DOHH2 (cell line): ENCODE measurements at regions not wholly inside any gene's neighbourhood (a gene's known extent, or its start where the extent isn't known, plus 50 kb on each side); places are given as distances from the start of the nearest gene placed in this dataset.
"Not testable (repeated sequence)": the region's sequence is repeated elsewhere in the genome, so short reads cannot be mapped to it uniquely, and the experiment has no call there.

Experiments
- H3F3A ChIP-seq: fragments of 200-600 bp; sonication (generic), shearing (Covaris generic); 2 replicates; pipeline ENCODE4 v1.6.0; 2016; ENCODE audit warnings: antibody characterized with exemption, mild to moderate bottlenecking; ENCODE audit not compliant: control insufficient read depth, insufficient read depth
- H3K27ac ChIP-seq: fragments of 200-600 bp; sonication (generic); 2 replicates; pipeline ENCODE4 v1.5.1; 2014; ENCODE audit warnings: low read depth, mild to moderate bottlenecking, low read length, moderate library complexity
- H3K27me3 ChIP-seq: fragments of 200-600 bp; sonication (generic); 2 replicates; pipeline ENCODE4 v1.6.1; 2014; ENCODE audit warnings: mild to moderate bottlenecking, low read length, mixed read lengths; ENCODE audit not compliant: control insufficient read depth
- H3K36me3 ChIP-seq: fragments of 200-600 bp; sonication (generic); 2 replicates; pipeline ENCODE4 v1.6.1; 2014; ENCODE audit warnings: mild to moderate bottlenecking, low read length, moderate library complexity, mixed read lengths; ENCODE audit not compliant: control insufficient read depth
- H3K4me1 ChIP-seq: fragments of 200-600 bp; sonication (generic); 2 replicates; pipeline ENCODE4 v1.6.1; 2014; ENCODE audit warnings: mild to moderate bottlenecking, low read length, mixed read lengths; ENCODE audit not compliant: control insufficient read depth
- H3K4me2 ChIP-seq: fragments of 200-600 bp; sonication (generic); 2 replicates; pipeline ENCODE4 v1.6.0; 2014; ENCODE audit warnings: mild to moderate bottlenecking, low read length, moderate library complexity
- H3K4me3 ChIP-seq: fragments of 200-600 bp; sonication (generic); 2 replicates; pipeline ENCODE4 v1.5.1; 2014; ENCODE audit warnings: mild to moderate bottlenecking, low read length, mixed read lengths
- H3K79me2 ChIP-seq: fragments of 200-600 bp; sonication (generic); 2 replicates; pipeline ENCODE4 v1.6.1; 2014; ENCODE audit warnings: mild to moderate bottlenecking, low read length, mixed read lengths; ENCODE audit not compliant: control insufficient read depth
- H3K9me2 ChIP-seq: fragments of 200-600 bp; sonication (generic); replicated peaks from 2 replicates; pipeline ENCODE4 v1.6.1; 2014; ENCODE audit warnings: mild to moderate bottlenecking, low read length, mixed read lengths; ENCODE audit not compliant: control insufficient read depth
- H3K9me3 ChIP-seq: fragments of 200-600 bp; sonication (generic); 2 replicates; pipeline ENCODE4 v1.6.1; 2014; ENCODE audit warnings: antibody characterized with exemption, low read length, mixed read lengths; ENCODE audit not compliant: control insufficient read depth, insufficient read depth
- H4K20me1 ChIP-seq: fragments of 200-600 bp; sonication (generic); 2 replicates; pipeline ENCODE4 v1.6.0; 2014; ENCODE audit warnings: low read depth, mild to moderate bottlenecking, antibody characterized with exemption, low read length, moderate library complexity; ENCODE audit not compliant: control insufficient read depth, insufficient read depth
- EZH2phosphoT487 ChIP-seq: fragments of 200-600 bp; sonication (generic); IDR thresholded peaks from 2 replicates; pipeline ENCODE4 v1.6.1; 2017; ENCODE audit warnings: borderline replicate concordance, mild to moderate bottlenecking, antibody characterized with exemption, low read length, moderate library complexity, mixed read lengths
- TF ChIP-seq, protein P1 (sequence below): fragments of 200-600 bp; sonication (generic); IDR thresholded peaks from one replicate; pipeline ENCODE4 v1.5.1; 2014; ENCODE audit warnings: antibody characterized with exemption, mild to moderate bottlenecking, low read depth, low read length; ENCODE audit not compliant: poor library complexity, severe bottlenecking

DNA sequence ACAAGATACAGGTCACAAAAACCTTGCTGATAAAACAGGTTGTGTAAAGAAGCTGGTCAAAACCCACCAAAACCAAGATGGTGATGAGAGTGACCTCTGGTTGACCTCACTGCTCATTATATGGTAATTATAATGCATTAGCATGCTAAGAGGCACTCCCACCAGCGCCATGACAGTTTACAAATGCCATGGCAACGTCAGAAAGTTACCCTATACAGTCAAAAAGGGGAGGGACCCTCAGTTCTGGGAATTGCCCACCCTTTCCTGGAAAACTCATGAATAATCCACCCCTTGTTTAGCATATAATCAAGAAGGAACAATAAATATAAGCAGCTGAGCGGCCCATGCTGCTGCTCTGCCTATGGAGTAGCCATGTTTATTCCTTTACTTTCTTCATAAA is 434.1 kb downstream of the ZNF536 start:
- Histone ChIP-seq H3K4me2 (no peak overlapping the region), H3F3A (no peaks in the 10 kb centered on the region)
- no peak for TF ChIP-seq EZH2phosphoT487
- TF ChIP-seq, protein P1, sequence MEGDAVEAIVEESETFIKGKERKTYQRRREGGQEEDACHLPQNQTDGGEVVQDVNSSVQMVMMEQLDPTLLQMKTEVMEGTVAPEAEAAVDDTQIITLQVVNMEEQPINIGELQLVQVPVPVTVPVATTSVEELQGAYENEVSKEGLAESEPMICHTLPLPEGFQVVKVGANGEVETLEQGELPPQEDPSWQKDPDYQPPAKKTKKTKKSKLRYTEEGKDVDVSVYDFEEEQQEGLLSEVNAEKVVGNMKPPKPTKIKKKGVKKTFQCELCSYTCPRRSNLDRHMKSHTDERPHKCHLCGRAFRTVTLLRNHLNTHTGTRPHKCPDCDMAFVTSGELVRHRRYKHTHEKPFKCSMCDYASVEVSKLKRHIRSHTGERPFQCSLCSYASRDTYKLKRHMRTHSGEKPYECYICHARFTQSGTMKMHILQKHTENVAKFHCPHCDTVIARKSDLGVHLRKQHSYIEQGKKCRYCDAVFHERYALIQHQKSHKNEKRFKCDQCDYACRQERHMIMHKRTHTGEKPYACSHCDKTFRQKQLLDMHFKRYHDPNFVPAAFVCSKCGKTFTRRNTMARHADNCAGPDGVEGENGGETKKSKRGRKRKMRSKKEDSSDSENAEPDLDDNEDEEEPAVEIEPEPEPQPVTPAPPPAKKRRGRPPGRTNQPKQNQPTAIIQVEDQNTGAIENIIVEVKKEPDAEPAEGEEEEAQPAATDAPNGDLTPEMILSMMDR: no peak

GRCh38 chr19:30804751-30805150 is 432.6 kb downstream of the ZNF536 start:
- TF ChIP-seq, protein P1: no peak
- no peak for TF ChIP-seq EZH2phosphoT487
- Histone ChIP-seq H3K9me3 (no peaks in the 10 kb centered on the region), H3K9me2 (no peaks in the 10 kb centered on the region), H3F3A (no peaks in the 10 kb centered on the region), H3K36me3 (no peaks in the 10 kb centered on the region), H3K79me2 (no peaks in the 10 kb centered on the region), H3K27ac (no peak overlapping the region), H3K4me2 (no peak overlapping the region), H3K4me3 (no peak overlapping the region), H3K4me1 (no peaks in the 10 kb centered on the region), H4K20me1 (no peaks in the 10 kb centered on the region), H3K27me3 (no peaks in the 10 kb centered on the region)

More for the DNA sequence above, 434.1 kb downstream of the ZNF536 start:
- Histone ChIP-seq H3K4me3 (no peak overlapping the region), H3K27ac (no peak overlapping the region), H3K27me3 (no peaks in the 10 kb centered on the region), H3K9me2 (no peaks in the 10 kb centered on the region), H3K79me2 (no peaks in the 10 kb centered on the region), H3K9me3 (no peaks in the 10 kb centered on the region), H3K36me3 (no peaks in the 10 kb centered on the region), H3K4me1 (no peaks in the 10 kb centered on the region), H4K20me1 (no peaks in the 10 kb centered on the region)

DNA sequence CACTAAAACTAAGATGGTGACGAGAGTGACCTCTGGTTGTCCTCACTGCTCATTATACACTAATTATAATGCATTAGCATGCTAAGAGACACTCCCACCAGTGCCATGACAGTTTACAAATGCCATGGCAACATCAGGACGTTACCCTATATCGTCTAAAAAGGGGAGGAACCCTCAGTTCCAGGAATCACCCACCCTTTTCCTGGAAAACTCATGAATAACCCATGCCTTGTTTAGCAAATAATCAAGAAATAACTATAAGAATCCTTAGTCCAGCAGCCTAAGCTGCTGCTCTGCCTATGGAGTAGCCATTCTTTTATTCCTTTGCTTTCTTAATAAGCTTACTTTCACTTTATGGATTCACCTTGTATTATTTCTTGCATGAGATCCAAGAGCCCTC is 432.1 kb downstream of the ZNF536 start:
- H3K9me2 ChIP-seq, H3F3A ChIP-seq, H4K20me1 ChIP-seq, H3K4me1 ChIP-seq, H3K4me3 ChIP-seq, H3K9me3 ChIP-seq, H3K27me3 ChIP-seq, H3K4me2 ChIP-seq, H3K36me3 ChIP-seq, H3K79me2 ChIP-seq, H3K27ac ChIP-seq: not testable (repeated sequence)

DNA sequence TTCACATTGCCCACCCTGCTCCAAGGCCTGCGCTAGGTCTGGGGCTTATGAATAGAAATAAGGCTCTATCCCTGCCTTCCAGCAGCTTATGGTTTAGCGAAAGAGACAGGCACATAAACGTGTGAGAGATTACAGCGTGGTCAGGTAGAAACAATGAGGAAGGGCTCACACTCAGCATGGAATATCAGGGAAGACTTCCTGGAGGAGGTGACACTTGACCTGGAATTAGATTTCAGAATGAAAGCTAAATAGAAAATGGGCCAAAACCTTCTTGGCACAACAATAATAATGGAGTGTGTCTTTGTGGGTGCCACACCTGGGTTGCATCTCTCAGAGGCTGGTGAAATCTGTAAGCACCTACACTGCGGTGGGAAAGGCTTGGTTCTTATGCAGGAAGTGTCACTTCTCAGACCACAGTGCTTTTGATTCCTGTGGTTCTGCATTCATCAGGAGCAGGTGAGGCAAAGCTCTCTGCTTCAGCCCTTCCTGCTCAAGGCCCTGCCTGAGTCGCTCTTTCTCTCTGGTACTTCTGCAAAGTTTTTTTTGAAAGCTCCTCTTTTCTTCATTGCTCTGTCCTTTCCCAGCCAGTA is 430.3 kb downstream of the ZNF536 start:
- no peaks in the 10 kb centered on the region for H3K79me2 ChIP-seq
- H3K4me3 ChIP-seq: no peak overlapping the region
- H3K27me3 ChIP-seq: no peaks in the 10 kb centered on the region
- TF ChIP-seq, protein P1: no peak
- TF ChIP-seq EZH2phosphoT487: no peak
- no peaks in the 10 kb centered on the region for H3K9me2 ChIP-seq
- H3K9me3 ChIP-seq: no peaks in the 10 kb centered on the region
- no peaks in the 10 kb centered on the region for H3K4me1 ChIP-seq
- no peak overlapping the region for H3K4me2 ChIP-seq
- H3K36me3 ChIP-seq: no peaks in the 10 kb centered on the region
- no peaks in the 10 kb centered on the region for H3F3A ChIP-seq
- no peaks in the 10 kb centered on the region for H4K20me1 ChIP-seq
- H3K27ac ChIP-seq: no peak overlapping the region
